Adrenal gland (tissue), 9 donors: ENCODE measurements at regions not wholly inside any gene's neighbourhood (a gene's known extent, or its start where the extent isn't known, plus 50 kb on each side); places are given as distances from the start of the nearest gene placed in this dataset.

Source experiments
- DNase-seq, 7 donors: peaks; one replicate each; pipeline ENCODE4 v3.0.0-alpha.2; 2019 to 2020
- H3K27ac ChIP-seq, 5 donors: fragments of 200-600 bp; sonication (generic) in 4 of 5; 1 replicate in 3 of 5; 2 replicates in 2 of 5; pipeline versions ENCODE4 v1.5.1 to v1.8.0; 2016 to 2020; ENCODE audit warnings: mild to moderate bottlenecking in 1 of 5
- H3K27me3 ChIP-seq: fragments of 200-600 bp; 2 replicates; pipeline ENCODE4 v1.8.0; 2021
- H3K36me3 ChIP-seq, 2 donors: fragments of 200-600 bp; replicated peaks in 1 of 2; 1 replicate in 1 of 2; 2 replicates in 1 of 2; pipeline versions ENCODE4 v1.5.1 to v1.8.0; 2018 to 2022
- H3K4me1 ChIP-seq, 2 donors: fragments of 200-600 bp; replicated peaks in 1 of 2; 1 replicate in 1 of 2; 2 replicates in 1 of 2; pipeline versions ENCODE4 v1.5.1 to v1.8.0; 2018 to 2021
- H3K4me3 ChIP-seq, 4 donors: fragments of 200-600 bp; sonication (generic) in 3 of 4; one replicate each; pipeline ENCODE4 v1.5.1; 2016 to 2018
- H3K9me3 ChIP-seq, 3 donors: fragments of 200-600 bp; sonication (generic) in 1 of 3; replicated peaks in 1 of 3; 1 replicate in 2 of 3; 2 replicates in 1 of 3; pipeline versions ENCODE4 v1.5.1 to v1.8.0; 2016 to 2021
- CTCF ChIP-seq, 6 experiments: fragments of 450-650 bp in 4 of 6; fragments of 200-600 bp in 2 of 6; sonication (generic) in 1 of 6; IDR thresholded peaks; 1 replicate in 5 of 6; 2 replicates in 1 of 6; pipeline versions ENCODE4 v1.5.1 to v1.8.0; 2016 to 2021; ENCODE audit warnings: antibody characterized with exemption in 6 of 6, mild to moderate bottlenecking in 2 of 6, moderate library complexity in 1 of 6
- POLR2A ChIP-seq, 2 donors: fragments of 450-650 bp; IDR thresholded peaks; one replicate each; pipeline ENCODE4 v1.6.1; 2017; ENCODE audit warnings: antibody characterized with exemption in 2 of 2, mild to moderate bottlenecking in 2 of 2, moderate library complexity in 1 of 2
- WGBS, 4 donors: extraction: QIAGEN DNeasy Blood & Tissue Kit in 2 of 4; methylation state at CpG; one replicate each; pipeline versions ENCODE4 v1.1.5 to v1.1.7; 2013 to 2017; 5-methylcytosine and 5-hydroxymethylcytosine counted together
- intact Hi-C, 2 donors: fragments of 100-400 bp; cut with DNase I; formaldehyde crosslinking; loops; one replicate each; pipeline versions ENCODE4 v1.14.1 to v1.15.0; 2022 to 2023
- donor health status: healthy with polysubstance abuse.
- donor health status: Bipolar disorder and iron deficiency.
- donor health status: DM: yes; HTN: yes; CAD: no.
- donor health status: DM: no; HTN: no; CAD: no.
- donor health status: DM: no; HTN: no; CAD: no.

- Histone ChIP-seq H3K4me1 (no peaks in the 10 kb centered on the region), H3K27me3 (no peaks in the 10 kb centered on the region), H3K9me3 (no peaks in the 10 kb centered on the region), H3K4me3 (no peak overlapping the region), H3K36me3 (no peaks in the 10 kb centered on the region), H3K27ac (no peak overlapping the region)
- 70 to 85% (median 81%) methylated on average over 2 of the region's 2 CpGs for WGBS, 4 donors
- intact Hi-C loops: no loop called here
- no peak for TF ChIP-seq POLR2A (IDR thresholded peaks at IDR 0.05)
- TF ChIP-seq CTCF (IDR thresholded peaks at IDR 0.05): no peak
- no peak for DNase-seq
Measured at GRCh38 chr18:28455971-28456370, 279.0 kb upstream of the CDH2 start.

GRCh38 chr18:28439870-28440269 lies 262.9 kb upstream of the CDH2 start:
- Histone ChIP-seq H3K27me3 (no peaks in the 10 kb centered on the region), H3K27ac (no peak overlapping the region), H3K36me3 (no peaks in the 10 kb centered on the region), H3K9me3 (no peaks in the 10 kb centered on the region), H3K4me1 (no peaks in the 10 kb centered on the region), H3K4me3 (no peak overlapping the region)
- TF ChIP-seq POLR2A (IDR thresholded peaks at IDR 0.05) (no peak), CTCF (IDR thresholded peaks at IDR 0.05) (no peak)
- intact Hi-C loops: no loop called here
- peak in 1 of 7 donors; percentile 2 for DNase-seq

GRCh38 chr18:28438381-28438780 lies 261.5 kb upstream of the CDH2 start:
- Histone ChIP-seq H3K9me3 (no peaks in the 10 kb centered on the region), H3K36me3 (no peaks in the 10 kb centered on the region), H3K27me3 (no peaks in the 10 kb centered on the region), H3K27ac (no peak overlapping the region), H3K4me1 (no peaks in the 10 kb centered on the region), H3K4me3 (no peak overlapping the region)
- intact Hi-C loops: no loop called here
- DNase-seq: no peak
- WGBS, 4 donors: 57 to 63% (median 60%) methylated on average over 2 of the region's 2 CpGs
- TF ChIP-seq CTCF (IDR thresholded peaks at IDR 0.05): no peak
- TF ChIP-seq POLR2A (IDR thresholded peaks at IDR 0.05): no peak

- Histone ChIP-seq H3K36me3 (no peaks in the 10 kb centered on the region), H3K27ac (no peak overlapping the region), H3K9me3 (no peaks in the 10 kb centered on the region), H3K4me1 (no peaks in the 10 kb centered on the region), H3K27me3 (no peaks in the 10 kb centered on the region), H3K4me3 (no peak overlapping the region)
- intact Hi-C loops: no loop called here
- 70 to 82% (median 76%) methylated on average over 5 of the region's 5 CpGs for WGBS, 4 donors
- TF ChIP-seq CTCF (IDR thresholded peaks at IDR 0.05) (no peak), POLR2A (IDR thresholded peaks at IDR 0.05) (no peak)
- no peak for DNase-seq
Measured at GRCh38 chr18:28432339-28432738, 255.4 kb upstream of the CDH2 start.
